GM19455 (cell line): ENCODE measurements at regions not wholly inside any gene's neighbourhood (a gene's known extent, or its start where the extent isn't known, plus 50 kb on each side); places are given as distances from the start of the nearest gene placed in this dataset.
"Not testable (repeated sequence)": the region's sequence is repeated elsewhere in the genome, so short reads cannot be mapped to it uniquely, and the experiment has no call there.

ENCODE experiments used
- ATAC-seq: cut with Tn5 transposase; IDR thresholded peaks from one replicate; pipeline ENCODE4 v1.9.1; 2021; ENCODE audit not compliant: unreplicated experiment

- ATAC-seq: no peak
These were observed 132.6 kb upstream of the BTN3A2 start for GRCh38 chr6:26232306-26232939.

- no peak for ATAC-seq
These were observed 131.9 kb upstream of the BTN3A2 start for GRCh38 chr6:26232940-26233648.

GRCh38 chr6:26233649-26234420, 131.2 kb upstream of the BTN3A2 start:
- peak; percentile 46 for ATAC-seq

GRCh38 chr6:26234421-26235301, 130.3 kb upstream of the BTN3A2 start:
- ATAC-seq: peak; percentile 48

- ATAC-seq: no peak
These were observed 129.7 kb upstream of the BTN3A2 start for GRCh38 chr6:26235302-26235670.

GRCh38 chr6:26239415-26239814, 125.6 kb upstream of the BTN3A2 start:
- not testable (repeated sequence) for ATAC-seq

- peak; percentile 68 for ATAC-seq
These were observed 124.6 kb upstream of the BTN3A2 start for GRCh38 chr6:26240157-26241032.

GRCh38 chr6:26241033-26241895, 123.7 kb upstream of the BTN3A2 start:
- ATAC-seq: no peak

GRCh38 chr6:26243132-26243531, 121.9 kb upstream of the BTN3A2 start:
- ATAC-seq: no peak

GRCh38 chr6:26243752-26244151, 121.2 kb upstream of the BTN3A2 start:
- ATAC-seq: no peak

- ATAC-seq: no peak
These were observed 118.9 kb upstream of the BTN3A2 start for GRCh38 chr6:26246058-26246457.

- ATAC-seq: no peak
These were observed 118.4 kb upstream of the BTN3A2 start for GRCh38 chr6:26246553-26246952.

- ATAC-seq: peak; percentile 34
These were observed 115.4 kb upstream of the BTN3A2 start for GRCh38 chr6:26249707-26249956.

- peak; percentile 48 for ATAC-seq
These were observed 114.9 kb upstream of the BTN3A2 start for GRCh38 chr6:26249957-26250697.

- no peak for ATAC-seq
These were observed 114.3 kb upstream of the BTN3A2 start for GRCh38 chr6:26250698-26251044.

GRCh38 chr6:26251354-26252076, 113.5 kb upstream of the BTN3A2 start:
- ATAC-seq: peak; percentile 47

GRCh38 chr6:26252077-26252472, 112.9 kb upstream of the BTN3A2 start:
- no peak for ATAC-seq

- ATAC-seq: no peak
These were observed 110.3 kb upstream of the BTN3A2 start for GRCh38 chr6:26254724-26255123.
